ENCODE measurements at regions not wholly inside any gene's neighbourhood (a gene's known extent, or its start where the extent isn't known, plus 50 kb on each side); places are given as distances from the start of the nearest gene placed in this dataset.
A peak's percentile ranks its signal among the peaks of the same experiment; 100 is the strongest.

- no peak overlapping the region for H3K4me3 ChIP-seq (ENCODE audit: low read depth, low read length)
- DNase-seq (ENCODE audit: low read depth), result no peak
- no peak for TF ChIP-seq CTCF (IDR thresholded peaks at IDR 0.05; ENCODE audit: insufficient read depth, low read depth, low read length, missing control alignments)
These were observed 107.7 kb downstream of the EDEM1 start for GRCh38 chr3:5295191-5295690.

- no peak for DNase-seq (ENCODE audit: low read depth)
- TF ChIP-seq CTCF (IDR thresholded peaks at IDR 0.05; ENCODE audit: insufficient read depth, low read depth, low read length, missing control alignments), result no peak
- H3K4me3 ChIP-seq (ENCODE audit: low read depth, low read length), result no peak overlapping the region
These were observed 108.9 kb downstream of the EDEM1 start for GRCh38 chr3:5296362-5296761.

- H3K4me3 ChIP-seq (ENCODE audit: low read depth, low read length), result no peak overlapping the region
- DNase-seq (ENCODE audit: low read depth), result no peak
- no peak for TF ChIP-seq CTCF (IDR thresholded peaks at IDR 0.05; ENCODE audit: insufficient read depth, low read depth, low read length, missing control alignments)
These were observed 110.4 kb downstream of the EDEM1 start for GRCh38 chr3:5297895-5298294.

GRCh38 chr3:5298453-5298852, 110.9 kb downstream of the EDEM1 start:
- H3K4me3 ChIP-seq (ENCODE audit: low read depth, low read length), result no peak overlapping the region
- TF ChIP-seq CTCF (IDR thresholded peaks at IDR 0.05; ENCODE audit: insufficient read depth, low read depth, low read length, missing control alignments), result no peak
- DNase-seq (ENCODE audit: low read depth), result peak; percentile 80

GRCh38 chr3:5299161-5299560, 111.7 kb downstream of the EDEM1 start:
- no peak overlapping the region for H3K4me3 ChIP-seq (ENCODE audit: low read depth, low read length)
- no peak for DNase-seq (ENCODE audit: low read depth)
- no peak for TF ChIP-seq CTCF (IDR thresholded peaks at IDR 0.05; ENCODE audit: insufficient read depth, low read depth, low read length, missing control alignments)

GRCh38 chr3:5300638-5301037, 113.1 kb downstream of the EDEM1 start:
- no peak overlapping the region for H3K4me3 ChIP-seq (ENCODE audit: low read depth, low read length)
- no peak for DNase-seq (ENCODE audit: low read depth)
- TF ChIP-seq CTCF (IDR thresholded peaks at IDR 0.05; ENCODE audit: insufficient read depth, low read depth, low read length, missing control alignments), result no peak

- H3K4me3 ChIP-seq (ENCODE audit: low read depth, low read length), result no peak overlapping the region
- DNase-seq (ENCODE audit: low read depth), result no peak
- no peak for TF ChIP-seq CTCF (IDR thresholded peaks at IDR 0.05; ENCODE audit: insufficient read depth, low read depth, low read length, missing control alignments)
These were observed 114.3 kb downstream of the EDEM1 start for GRCh38 chr3:5301651-5302297.
